ENCODE measurements at regions not wholly inside any gene's neighbourhood (a gene's known extent, or its start where the extent isn't known, plus 50 kb on each side); places are given as distances from the start of the nearest gene placed in this dataset.

- TF ChIP-seq AFF4 (CRISPR knock-in tag; IDR thresholded peaks at IDR 0.05; ENCODE audit: borderline replicate concordance) (no peak), PREB (CRISPR knock-in tag; IDR thresholded peaks at IDR 0.05; ENCODE audit: borderline replicate concordance) (no peak), AR (CRISPR knock-in tag; IDR thresholded peaks at IDR 0.05) (no peak), IRF2 (CRISPR knock-in tag; IDR thresholded peaks at IDR 0.05; ENCODE audit: borderline replicate concordance, low read depth) (no peak), ZNF317 (CRISPR knock-in tag; IDR thresholded peaks at IDR 0.05; ENCODE audit: borderline replicate concordance, low read depth) (no peak), CTCF (IDR thresholded peaks at IDR 0.05) (no peak), ATF1 (CRISPR knock-in tag; IDR thresholded peaks at IDR 0.05) (no peak), E2F4 (CRISPR knock-in tag; IDR thresholded peaks at IDR 0.05; ENCODE audit: borderline replicate concordance, low read depth) (no peak)
These were observed 57.9 kb downstream of the HINT1 start for GRCh38 chr5:131107128-131107527.
